ENCODE measurements at regions not wholly inside any gene's neighbourhood (a gene's known extent, or its start where the extent isn't known, plus 50 kb on each side); places are given as distances from the start of the nearest gene placed in this dataset.

GRCh38 chr1:58941471-58942289, 157.8 kb upstream of the JUN start:
- no peaks in the 10 kb centered on the region for H3K36me3 ChIP-seq

DNA sequence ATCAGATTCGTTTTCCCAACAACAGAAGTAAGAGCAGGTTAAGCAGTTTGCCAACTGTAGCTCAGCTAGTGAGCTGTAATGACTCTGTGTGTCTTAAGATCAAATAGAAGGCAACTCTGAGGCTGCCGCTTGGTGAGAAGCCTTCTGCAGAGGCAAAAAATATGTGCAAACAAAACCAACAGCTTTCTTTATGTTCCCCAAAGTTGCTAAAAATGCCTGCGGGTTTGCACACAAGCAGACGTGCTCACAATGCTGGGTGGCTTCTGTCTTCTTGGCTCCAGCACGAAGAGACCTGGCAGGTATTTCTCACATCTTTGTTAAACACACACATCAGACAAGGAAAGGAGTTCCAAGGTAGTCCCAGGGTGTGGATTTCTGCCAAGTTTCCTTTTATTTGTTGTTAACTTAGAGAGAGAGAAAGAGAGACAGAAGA, 158.9 kb upstream of the JUN start:
- intact Hi-C loops (cut with DNase I) = no loop called here

More at GRCh38 chr1:58941471-58942289, 157.8 kb upstream of the JUN start:
- TF ChIP-seq, protein P1, sequence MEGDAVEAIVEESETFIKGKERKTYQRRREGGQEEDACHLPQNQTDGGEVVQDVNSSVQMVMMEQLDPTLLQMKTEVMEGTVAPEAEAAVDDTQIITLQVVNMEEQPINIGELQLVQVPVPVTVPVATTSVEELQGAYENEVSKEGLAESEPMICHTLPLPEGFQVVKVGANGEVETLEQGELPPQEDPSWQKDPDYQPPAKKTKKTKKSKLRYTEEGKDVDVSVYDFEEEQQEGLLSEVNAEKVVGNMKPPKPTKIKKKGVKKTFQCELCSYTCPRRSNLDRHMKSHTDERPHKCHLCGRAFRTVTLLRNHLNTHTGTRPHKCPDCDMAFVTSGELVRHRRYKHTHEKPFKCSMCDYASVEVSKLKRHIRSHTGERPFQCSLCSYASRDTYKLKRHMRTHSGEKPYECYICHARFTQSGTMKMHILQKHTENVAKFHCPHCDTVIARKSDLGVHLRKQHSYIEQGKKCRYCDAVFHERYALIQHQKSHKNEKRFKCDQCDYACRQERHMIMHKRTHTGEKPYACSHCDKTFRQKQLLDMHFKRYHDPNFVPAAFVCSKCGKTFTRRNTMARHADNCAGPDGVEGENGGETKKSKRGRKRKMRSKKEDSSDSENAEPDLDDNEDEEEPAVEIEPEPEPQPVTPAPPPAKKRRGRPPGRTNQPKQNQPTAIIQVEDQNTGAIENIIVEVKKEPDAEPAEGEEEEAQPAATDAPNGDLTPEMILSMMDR (IDR thresholded peaks at IDR 0.05) = no peak
- TF ChIP-seq POLR2AphosphoS5 (IDR thresholded peaks at IDR 0.05) (no peak), EP300 (IDR thresholded peaks at IDR 0.05) (no peak), POLR2A (IDR thresholded peaks at IDR 0.05) (no peak)
- no peak for DNase-seq
- Histone ChIP-seq H3K27me3 (no peaks in the 10 kb centered on the region), H3K4me1 (peaks cover 0 to 9% (median 4%) of the 10 kb centered on the region in 4 donors), H3K4me3 (no peak overlapping the region), H3K9me3 (no peaks in the 10 kb centered on the region), H3K27ac (peak overlapping the region in 1 of 4 donors; percentile 53)
- intact Hi-C loops (cut with DNase I) = no loop called here
- 45 to 64% methylated on average over 4 of the region's 4 CpGs for WGBS, 2 donors

GRCh38 chr1:58943776-58944175, 159.9 kb upstream of the JUN start:
- Histone ChIP-seq H3K4me1 (peaks cover 0 to 9% (median 4%) of the 10 kb centered on the region in 4 donors), H3K36me3 (no peaks in the 10 kb centered on the region), H3K4me3 (no peak overlapping the region), H3K9me3 (no peaks in the 10 kb centered on the region), H3K27me3 (no peaks in the 10 kb centered on the region), H3K27ac (no peak overlapping the region)
- 82 to 91% methylated on average over 4 of the region's 4 CpGs for WGBS, 2 donors
- intact Hi-C loops (cut with DNase I) = no loop called here
- TF ChIP-seq POLR2AphosphoS5 (IDR thresholded peaks at IDR 0.05) (no peak), EP300 (IDR thresholded peaks at IDR 0.05) (no peak), POLR2A (IDR thresholded peaks at IDR 0.05) (no peak)
- TF ChIP-seq, protein P1 (IDR thresholded peaks at IDR 0.05) = no peak
- no peak for DNase-seq

More for the DNA sequence above, 158.9 kb upstream of the JUN start:
- H3K27me3 ChIP-seq = no peaks in the 10 kb centered on the region
- peaks cover 0 to 9% (median 4%) of the 10 kb centered on the region in 4 donors for H3K4me1 ChIP-seq
- DNase-seq = no peak
- H3K36me3 ChIP-seq = no peaks in the 10 kb centered on the region
- peak overlapping the region in 2 of 4 donors; percentile 19 to 53 for H3K27ac ChIP-seq
- 18 to 39% methylated on average over 5 of the region's 5 CpGs for WGBS, 2 donors
- H3K9me3 ChIP-seq = no peaks in the 10 kb centered on the region
- TF ChIP-seq POLR2A (IDR thresholded peaks at IDR 0.05) (no peak), EP300 (IDR thresholded peaks at IDR 0.05) (no peak), POLR2AphosphoS5 (IDR thresholded peaks at IDR 0.05) (no peak)
- TF ChIP-seq, protein P1 (IDR thresholded peaks at IDR 0.05) = no peak
- no peak overlapping the region for H3K4me3 ChIP-seq

GRCh38 chr1:58944439-58944838, 160.6 kb upstream of the JUN start:
- peaks cover 0 to 9% (median 4%) of the 10 kb centered on the region in 4 donors for H3K4me1 ChIP-seq
- no peak for TF ChIP-seq POLR2A (IDR thresholded peaks at IDR 0.05)
- no peak for TF ChIP-seq EP300 (IDR thresholded peaks at IDR 0.05)
- TF ChIP-seq, protein P1 (IDR thresholded peaks at IDR 0.05) = no peak
- TF ChIP-seq POLR2AphosphoS5 (IDR thresholded peaks at IDR 0.05) = no peak
- H3K27me3 ChIP-seq = no peaks in the 10 kb centered on the region
- no peak overlapping the region for H3K4me3 ChIP-seq
- no peaks in the 10 kb centered on the region for H3K9me3 ChIP-seq
- WGBS, 2 donors = 90 to 96% methylated on average over 3 of the region's 3 CpGs
- H3K27ac ChIP-seq = no peak overlapping the region
- intact Hi-C loops (cut with DNase I) = no loop called here
- no peak for DNase-seq
- H3K36me3 ChIP-seq = no peaks in the 10 kb centered on the region

Data from sigmoid colon (tissue), 6 donors.